ENCODE measurements at regions not wholly inside any gene's neighbourhood (a gene's known extent, or its start where the extent isn't known, plus 50 kb on each side); places are given as distances from the start of the nearest gene placed in this dataset.

DNA sequence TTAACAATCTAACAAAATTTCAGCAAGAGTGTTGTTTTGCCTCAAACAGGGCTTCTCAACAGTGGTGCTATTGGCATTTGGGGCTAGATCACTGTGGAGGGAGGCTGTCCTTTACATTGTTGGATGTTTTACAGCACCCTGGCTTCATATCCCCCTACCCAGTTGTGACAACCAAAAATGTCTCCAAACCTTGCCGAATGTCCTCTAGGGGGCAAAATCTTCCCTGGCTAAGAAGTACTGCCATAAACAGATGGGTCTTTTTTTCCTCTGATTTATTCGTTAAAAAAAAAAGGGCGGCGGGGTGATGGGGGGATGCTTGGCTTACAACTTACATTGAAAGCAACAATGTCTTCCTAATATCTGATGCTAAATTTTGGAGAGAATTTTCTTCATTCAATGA, 207.6 kb upstream of the CCDC150 start:
- no peaks in the 10 kb centered on the region for H3K79me2 ChIP-seq (ENCODE audit: insufficient read depth, low read length)
- H3K9me3 Mint-ChIP-seq: peaks cover 0 to 3% (median 0%) of the 10 kb centered on the region in 7 donors
- intact Hi-C loops (cut with micrococcal nuclease): no loop called here
- H3K27ac Mint-ChIP-seq: no peak overlapping the region
- no peaks in the 10 kb centered on the region for H3K9me3 ChIP-seq (replicated peaks in 1 of 2; ENCODE audit: control insufficient read depth in 1 of 2, insufficient read depth in 1 of 2, low read length in 2 of 2)
- H3K4me1 ChIP-seq (ENCODE audit: control insufficient read depth in 1 of 2, insufficient read depth in 2 of 2, low read length in 2 of 2): no peaks in the 10 kb centered on the region
- no peak overlapping the region for H3K4me2 ChIP-seq (replicated peaks; ENCODE audit: extremely low read depth, low read length, poor library complexity, severe bottlenecking)
- H3K36me3 ChIP-seq (replicated peaks in 1 of 2; ENCODE audit: control insufficient read depth in 1 of 2, insufficient read depth in 2 of 2, low read length in 2 of 2): no peaks in the 10 kb centered on the region
- peaks cover 0 to 2% (median 0%) of the 10 kb centered on the region in 3 donors for H3K27me3 Mint-ChIP-seq (ENCODE audit: low read depth in 3 of 3)
- no CpG with 5 or more reads among the region's 4 CpGs for WGBS (ENCODE audit: insufficient coverage)
- TF ChIP-seq, protein P1, sequence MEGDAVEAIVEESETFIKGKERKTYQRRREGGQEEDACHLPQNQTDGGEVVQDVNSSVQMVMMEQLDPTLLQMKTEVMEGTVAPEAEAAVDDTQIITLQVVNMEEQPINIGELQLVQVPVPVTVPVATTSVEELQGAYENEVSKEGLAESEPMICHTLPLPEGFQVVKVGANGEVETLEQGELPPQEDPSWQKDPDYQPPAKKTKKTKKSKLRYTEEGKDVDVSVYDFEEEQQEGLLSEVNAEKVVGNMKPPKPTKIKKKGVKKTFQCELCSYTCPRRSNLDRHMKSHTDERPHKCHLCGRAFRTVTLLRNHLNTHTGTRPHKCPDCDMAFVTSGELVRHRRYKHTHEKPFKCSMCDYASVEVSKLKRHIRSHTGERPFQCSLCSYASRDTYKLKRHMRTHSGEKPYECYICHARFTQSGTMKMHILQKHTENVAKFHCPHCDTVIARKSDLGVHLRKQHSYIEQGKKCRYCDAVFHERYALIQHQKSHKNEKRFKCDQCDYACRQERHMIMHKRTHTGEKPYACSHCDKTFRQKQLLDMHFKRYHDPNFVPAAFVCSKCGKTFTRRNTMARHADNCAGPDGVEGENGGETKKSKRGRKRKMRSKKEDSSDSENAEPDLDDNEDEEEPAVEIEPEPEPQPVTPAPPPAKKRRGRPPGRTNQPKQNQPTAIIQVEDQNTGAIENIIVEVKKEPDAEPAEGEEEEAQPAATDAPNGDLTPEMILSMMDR (IDR thresholded peaks at IDR 0.05): no peak
- no peak overlapping the region for H3K27ac ChIP-seq (ENCODE audit: low read depth in 1 of 2, low read length in 2 of 2)
- no peak for DNase-seq
- H3K4me3 ChIP-seq (replicated peaks in 1 of 3; ENCODE audit: low read depth in 2 of 3, low read length in 3 of 3): no peak overlapping the region
- no peak overlapping the region for H2AFZ ChIP-seq (ENCODE audit: insufficient read depth, low read depth, low read length, poor library complexity, severe bottlenecking)
- H3K9ac ChIP-seq (ENCODE audit: insufficient read depth, low read length, poor library complexity, severe bottlenecking): no peak overlapping the region
- no peak overlapping the region for H3K4me3 Mint-ChIP-seq
- H3K36me3 Mint-ChIP-seq: no peaks in the 10 kb centered on the region
- H3K4me1 Mint-ChIP-seq: peaks cover 12% of the 10 kb centered on the region
- no peaks in the 10 kb centered on the region for H4K20me1 ChIP-seq (ENCODE audit: insufficient read depth, low read length)
- H3K27me3 ChIP-seq (ENCODE audit: control insufficient read depth in 2 of 2, insufficient read depth in 2 of 2, low read length in 2 of 2): no peaks in the 10 kb centered on the region

DNA sequence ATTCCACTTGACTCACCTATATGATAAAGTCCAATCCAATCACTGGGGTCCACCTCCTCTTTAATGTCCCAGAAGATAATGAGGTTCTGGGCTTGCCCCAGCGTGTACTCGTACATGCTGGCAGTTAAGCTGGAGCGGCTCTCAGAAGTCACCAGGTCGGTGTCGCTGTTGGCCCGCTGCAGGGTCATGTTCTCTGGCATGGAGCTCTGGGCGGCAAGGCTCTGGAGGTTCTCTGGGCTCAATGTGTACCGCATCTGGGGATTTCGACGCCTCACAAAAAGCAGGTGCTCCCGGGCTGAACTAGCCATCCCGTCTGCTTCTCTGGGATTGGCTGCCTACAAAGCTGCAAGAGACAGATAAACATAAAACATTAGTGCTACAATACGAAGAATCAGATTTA, 206.4 kb upstream of the CCDC150 start:
- WGBS (ENCODE audit: insufficient coverage): over 99% methylated on average over 12 of the region's 13 CpGs

More for the DNA sequence above, 206.4 kb upstream of the CCDC150 start:
- Histone ChIP-seq H4K20me1 (ENCODE audit: insufficient read depth, low read length) (no peaks in the 10 kb centered on the region), H3K9ac (ENCODE audit: insufficient read depth, low read length, poor library complexity, severe bottlenecking) (no peak overlapping the region), H3K27me3 (ENCODE audit: control insufficient read depth in 2 of 2, insufficient read depth in 2 of 2, low read length in 2 of 2) (no peaks in the 10 kb centered on the region), H3K4me2 (replicated peaks; ENCODE audit: extremely low read depth, low read length, poor library complexity, severe bottlenecking) (no peak overlapping the region), H2AFZ (ENCODE audit: insufficient read depth, low read depth, low read length, poor library complexity, severe bottlenecking) (no peak overlapping the region), H3K79me2 (ENCODE audit: insufficient read depth, low read length) (no peaks in the 10 kb centered on the region), H3K36me3 (replicated peaks in 1 of 2; ENCODE audit: control insufficient read depth in 1 of 2, insufficient read depth in 2 of 2, low read length in 2 of 2) (no peaks in the 10 kb centered on the region), H3K27ac (ENCODE audit: low read depth in 1 of 2, low read length in 2 of 2) (no peak overlapping the region), H3K4me1 (ENCODE audit: control insufficient read depth in 1 of 2, insufficient read depth in 2 of 2, low read length in 2 of 2) (no peaks in the 10 kb centered on the region), H3K9me3 (replicated peaks in 1 of 2; ENCODE audit: control insufficient read depth in 1 of 2, insufficient read depth in 1 of 2, low read length in 2 of 2) (no peaks in the 10 kb centered on the region), H3K4me3 (replicated peaks in 1 of 3; ENCODE audit: low read depth in 2 of 3, low read length in 3 of 3) (no peak overlapping the region)
- peaks cover 0 to 3% (median 0%) of the 10 kb centered on the region in 7 donors for H3K9me3 Mint-ChIP-seq
- peaks cover 7% of the 10 kb centered on the region for H3K4me1 Mint-ChIP-seq
- no peak overlapping the region for H3K4me3 Mint-ChIP-seq
- no peaks in the 10 kb centered on the region for H3K36me3 Mint-ChIP-seq
- no peak overlapping the region for H3K27ac Mint-ChIP-seq
- DNase-seq: no peak
- intact Hi-C loops (cut with micrococcal nuclease): no loop called here
- H3K27me3 Mint-ChIP-seq (ENCODE audit: low read depth in 3 of 3): peaks cover 0 to 4% (median 2%) of the 10 kb centered on the region in 3 donors
- TF ChIP-seq, protein P1 (IDR thresholded peaks at IDR 0.05): no peak

Data from CD14-positive monocyte (primary cell).